Stimulated activated CD4-positive, alpha-beta T cell treated with anti-CD3 and anti-CD28 coated beads, TNF-alpha, amount 100 ng/mL, for 48 hours (primary cell): ENCODE measurements at regions not wholly inside any gene's neighbourhood (a gene's known extent, or its start where the extent isn't known, plus 50 kb on each side); places are given as distances from the start of the nearest gene placed in this dataset.
"Not testable (repeated sequence)": the region's sequence is repeated elsewhere in the genome, so short reads cannot be mapped to it uniquely, and the experiment has no call there.

Source experiments
- DNase-seq, 3 donors: peaks; one replicate each; pipeline ENCODE4 v3.0.0-alpha.2; 2020; ENCODE audit warnings: low read depth in 3 of 3

DNA sequence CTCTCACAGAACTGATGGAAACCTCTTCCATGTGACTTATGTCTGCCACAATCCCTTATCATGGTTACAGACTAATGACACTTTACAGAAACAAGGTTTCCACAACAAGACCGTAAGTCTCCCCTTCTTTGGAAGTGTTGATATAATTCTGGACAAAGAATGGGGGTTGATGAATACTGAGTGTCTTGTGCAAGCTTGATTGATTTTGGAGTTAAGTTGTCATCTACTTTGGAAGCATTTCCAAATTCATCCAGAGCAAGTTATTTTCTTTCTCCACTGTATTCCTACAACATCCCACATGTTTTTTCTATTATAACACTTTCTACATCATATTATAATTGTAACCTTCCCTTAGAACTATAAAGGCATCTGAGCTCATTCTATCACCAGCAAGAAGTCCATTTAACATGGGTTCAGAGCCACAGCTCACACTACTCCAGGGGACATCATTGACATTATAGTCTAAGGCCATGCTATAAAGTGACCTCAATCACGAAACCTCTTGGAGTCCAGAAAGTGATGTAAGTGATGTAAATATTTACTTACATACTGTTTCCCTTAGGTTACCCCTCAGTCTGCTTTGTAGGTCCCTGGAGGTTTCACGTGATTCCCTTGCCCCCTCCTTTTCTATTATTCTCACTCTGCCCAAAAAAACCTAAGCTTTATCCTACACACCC, 125.7 kb upstream of the PBX1 start:
- DNase-seq: no peak

GRCh38 chr1:164433818-164434170, 125.2 kb upstream of the PBX1 start:
- DNase-seq: no peak

DNA sequence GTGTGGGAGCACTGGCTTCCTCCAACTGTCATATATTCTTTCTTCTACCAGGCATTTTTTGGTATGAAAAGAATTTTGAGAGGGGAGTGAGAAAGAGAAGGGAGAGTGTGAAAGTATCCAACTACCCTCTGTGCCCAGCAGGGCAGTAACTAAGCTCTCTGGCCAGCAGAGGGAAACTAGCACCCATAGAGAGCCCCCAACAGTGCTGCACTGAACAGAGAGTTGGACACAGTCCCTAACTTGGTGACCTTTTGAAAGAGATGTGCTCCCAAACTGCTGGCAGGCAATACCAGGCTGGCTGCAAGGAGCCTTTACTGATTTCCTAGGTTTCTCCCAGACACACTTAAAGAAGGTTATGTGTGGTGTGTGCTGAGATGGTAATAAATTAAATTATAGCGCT, 118.8 kb upstream of the PBX1 start:
- DNase-seq: no peak

GRCh38 chr1:164443166-164443565, 115.8 kb upstream of the PBX1 start:
- DNase-seq: no peak

DNA sequence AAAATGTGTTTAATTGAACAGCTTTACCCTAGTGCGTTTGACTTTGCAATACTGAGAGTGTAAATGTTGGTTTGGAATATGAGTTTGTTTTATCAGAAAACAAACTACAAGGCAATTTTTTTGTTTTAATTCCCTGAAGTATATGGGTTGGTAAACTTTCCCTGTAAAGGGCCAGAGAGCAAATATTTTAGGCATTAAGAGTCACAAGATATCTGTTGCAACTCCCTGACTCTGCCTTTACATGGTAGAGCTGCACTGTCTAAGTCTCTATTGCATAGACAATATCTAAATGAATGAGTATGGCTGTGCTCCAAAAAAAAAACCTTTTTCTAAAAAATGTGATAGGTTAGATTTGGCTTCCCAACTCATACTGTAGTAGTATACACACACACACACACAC, 115.1 kb upstream of the PBX1 start:
- no peak for DNase-seq

GRCh38 chr1:164446020-164446419, 113.0 kb upstream of the PBX1 start:
- no peak for DNase-seq

GRCh38 chr1:164452549-164452948, 106.4 kb upstream of the PBX1 start:
- DNase-seq: no peak

DNA sequence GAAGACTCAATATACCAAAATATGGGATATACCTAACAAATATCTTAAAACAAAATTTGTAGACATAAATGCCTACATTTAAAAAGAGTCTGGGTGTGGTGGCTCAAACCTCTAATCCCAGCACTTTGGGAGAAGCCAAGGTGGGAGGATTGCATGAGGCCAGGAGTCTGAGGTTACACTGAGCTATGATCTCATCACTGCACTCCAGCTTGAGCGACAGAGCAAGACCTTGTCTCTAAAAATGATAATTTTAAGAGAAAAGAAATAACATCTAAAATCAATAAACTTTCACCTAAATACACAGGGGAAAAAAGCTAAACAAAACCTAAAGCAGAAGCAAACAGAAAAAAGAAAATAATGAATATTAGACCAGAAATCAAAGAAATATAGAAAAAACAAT, 102.7 kb upstream of the PBX1 start:
- no peak for DNase-seq

GRCh38 chr1:164459176-164459575, 99.8 kb upstream of the PBX1 start:
- not testable (repeated sequence) for DNase-seq

DNA sequence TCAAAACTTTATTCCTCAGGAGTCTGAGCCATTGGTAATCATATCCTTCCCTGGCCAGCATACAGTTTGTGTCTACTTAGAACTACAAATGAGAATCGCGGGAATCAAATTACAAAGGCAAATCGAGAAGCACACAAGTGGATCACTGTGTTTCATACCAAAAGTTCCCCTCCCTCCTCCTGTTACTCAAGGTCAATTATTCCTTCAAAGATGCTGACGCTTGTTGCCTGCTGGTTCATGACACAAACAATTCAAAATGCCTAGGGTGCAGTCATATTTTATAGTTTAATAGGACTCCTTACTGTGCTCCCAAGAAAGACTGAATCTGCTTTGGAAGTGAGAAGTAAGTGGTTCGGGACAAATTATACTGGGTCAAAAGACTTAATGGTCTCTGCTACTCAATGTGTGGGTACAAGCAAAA, 93.0 kb upstream of the PBX1 start:
- no peak for DNase-seq

DNA sequence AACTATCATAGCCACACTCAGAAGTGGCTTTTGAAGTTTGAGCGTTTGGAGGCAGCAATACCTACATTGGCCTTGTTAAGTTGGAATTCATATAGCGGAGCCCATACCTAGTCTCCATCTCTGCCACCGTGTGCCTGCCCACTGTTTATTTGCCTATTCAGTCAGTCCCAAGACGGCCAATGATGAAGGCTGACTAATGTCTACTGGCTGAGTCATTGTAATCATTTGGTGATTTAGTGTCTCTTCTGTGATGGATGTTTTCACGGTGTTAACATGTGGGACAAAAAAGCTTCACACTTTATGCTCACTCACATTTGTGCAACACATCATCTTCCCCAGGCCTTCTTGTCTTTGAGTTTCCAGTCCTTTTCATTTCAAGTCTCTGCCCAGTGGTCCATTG, 92.6 kb upstream of the PBX1 start:
- no peak for DNase-seq

DNA sequence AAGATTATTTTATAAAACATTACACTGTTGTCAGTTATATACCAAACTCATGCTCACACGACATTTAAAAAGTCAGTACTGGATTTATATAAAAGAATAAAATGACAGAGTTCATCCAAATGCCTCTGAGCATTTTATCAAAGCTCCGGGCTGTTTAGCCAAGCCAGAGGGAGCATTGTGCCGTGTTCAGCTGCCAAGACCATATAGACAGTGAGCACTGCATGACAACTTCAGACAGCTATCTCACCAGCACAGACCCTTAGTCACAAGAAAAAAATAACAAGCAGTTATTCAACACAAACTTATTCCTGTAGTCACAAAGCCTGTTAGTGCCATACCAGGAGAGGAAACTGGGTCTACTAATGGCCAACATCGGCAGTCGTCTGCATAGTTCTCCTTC, 88.0 kb upstream of the PBX1 start:
- no peak for DNase-seq

- no peak for DNase-seq
These were observed 86.1 kb upstream of the PBX1 start for GRCh38 chr1:164472841-164473240.

DNA sequence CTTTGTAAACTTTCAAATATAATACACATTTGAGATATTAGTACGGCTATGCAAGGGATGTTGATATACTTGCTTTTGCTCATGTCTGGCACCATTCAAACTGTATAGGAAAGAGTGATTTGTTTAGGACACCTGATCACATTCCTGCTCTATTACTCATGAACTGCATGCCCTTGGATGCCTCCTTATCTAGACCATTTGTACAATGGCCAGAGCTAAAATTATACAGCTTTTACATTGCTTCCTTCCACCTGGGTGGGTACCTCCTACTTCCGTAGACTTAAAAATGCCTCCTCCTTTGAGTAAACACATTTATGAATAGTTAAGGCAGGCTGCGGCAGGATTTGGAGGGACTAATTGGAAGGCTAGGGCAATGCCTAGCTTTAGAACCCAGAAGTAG, 85.4 kb upstream of the PBX1 start:
- DNase-seq: no peak

GRCh38 chr1:164475834-164476233, 83.2 kb upstream of the PBX1 start:
- DNase-seq: no peak

GRCh38 chr1:164477343-164477742, 81.6 kb upstream of the PBX1 start:
- no peak for DNase-seq

DNA sequence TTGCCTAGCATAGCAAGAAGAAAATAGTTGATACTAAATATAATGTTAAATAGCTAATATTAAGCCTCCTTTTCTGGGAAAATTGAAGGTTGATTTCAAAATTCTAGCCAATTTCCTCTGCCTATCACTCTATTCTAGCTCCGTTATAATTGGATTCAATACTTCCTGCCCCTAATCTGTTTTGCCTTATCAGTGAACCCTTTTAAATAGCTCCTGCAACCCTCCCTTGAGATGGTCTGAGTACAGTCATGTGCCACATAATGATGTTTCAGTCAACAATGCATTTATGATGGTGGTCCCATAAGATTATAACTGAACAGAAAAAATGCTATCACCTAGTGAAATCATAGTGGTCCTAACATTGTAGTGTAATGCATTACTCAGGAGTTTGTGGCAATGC, 79.7 kb upstream of the PBX1 start:
- DNase-seq: no peak

GRCh38 chr1:164480285-164480907, 78.6 kb upstream of the PBX1 start:
- no peak for DNase-seq

GRCh38 chr1:164495905-164496304, 63.1 kb upstream of the PBX1 start:
- no peak for DNase-seq

GRCh38 chr1:164498792-164499191, 60.2 kb upstream of the PBX1 start:
- no peak for DNase-seq

- no peak for DNase-seq
These were observed 54.2 kb upstream of the PBX1 start for GRCh38 chr1:164504749-164505148.
